Calu3 (cell line): ENCODE measurements at regions not wholly inside any gene's neighbourhood (a gene's known extent, or its start where the extent isn't known, plus 50 kb on each side); places are given as distances from the start of the nearest gene placed in this dataset.

ENCODE experiments used
- BruUV-seq: library from RNA; stranded (reverse); fragments of 400-500 nt; replicated peaks from 2 replicates; lab custom pipeline; 2021; lab: Mats Ljungman, UMichigan
- CTCF ChIA-PET: fragments of 300-600 bp; sonication (Branson Sonifier 250); formaldehyde crosslinking; loops from one replicate; lab custom pipeline; 2022; ENCODE audit warnings: antibody characterized with exemption; lab: Charles Lee
- DNase-seq: peaks from one replicate; pipeline ENCODE4 v3.0.0; 2022
- H3K27ac Mint-ChIP-seq: one replicate; pipeline ENCODE4 v1.8.0; 2022; ENCODE audit warnings: mixed read lengths; ENCODE audit not compliant: unreplicated experiment
- H3K27me3 Mint-ChIP-seq: one replicate; pipeline ENCODE4 v1.8.0; 2022; ENCODE audit warnings: mixed read lengths; ENCODE audit not compliant: unreplicated experiment
- H3K36me3 Mint-ChIP-seq: one replicate; pipeline ENCODE4 v1.8.0; 2022; ENCODE audit warnings: mild to moderate bottlenecking, moderate library complexity, mixed read lengths; ENCODE audit not compliant: insufficient read depth, unreplicated experiment
- H3K4me1 Mint-ChIP-seq: one replicate; pipeline ENCODE4 v1.8.0; 2022; ENCODE audit warnings: mild to moderate bottlenecking, low read depth, mixed read lengths; ENCODE audit not compliant: unreplicated experiment
- H3K4me3 Mint-ChIP-seq: one replicate; pipeline ENCODE4 v1.8.0; 2022; ENCODE audit warnings: mild to moderate bottlenecking, low read depth, moderate library complexity, mixed read lengths; ENCODE audit not compliant: unreplicated experiment
- H3K9me3 Mint-ChIP-seq: one replicate; pipeline ENCODE4 v1.8.0; 2022; ENCODE audit warnings: low read depth, mixed read lengths; ENCODE audit not compliant: unreplicated experiment
- intact Hi-C: fragments of 100-400 bp; cut with micrococcal nuclease; formaldehyde crosslinking; loops from one replicate; pipeline ENCODE4 v1.10.0; 2022; ENCODE audit not compliant: unreplicated experiment
- TF ChIP-seq, protein P1 (sequence below): fragments of 200-600 bp; IDR thresholded peaks from one replicate; pipeline ENCODE4 v1.8.0; 2022; ENCODE audit warnings: antibody characterized with exemption; ENCODE audit not compliant: unreplicated experiment

DNA sequence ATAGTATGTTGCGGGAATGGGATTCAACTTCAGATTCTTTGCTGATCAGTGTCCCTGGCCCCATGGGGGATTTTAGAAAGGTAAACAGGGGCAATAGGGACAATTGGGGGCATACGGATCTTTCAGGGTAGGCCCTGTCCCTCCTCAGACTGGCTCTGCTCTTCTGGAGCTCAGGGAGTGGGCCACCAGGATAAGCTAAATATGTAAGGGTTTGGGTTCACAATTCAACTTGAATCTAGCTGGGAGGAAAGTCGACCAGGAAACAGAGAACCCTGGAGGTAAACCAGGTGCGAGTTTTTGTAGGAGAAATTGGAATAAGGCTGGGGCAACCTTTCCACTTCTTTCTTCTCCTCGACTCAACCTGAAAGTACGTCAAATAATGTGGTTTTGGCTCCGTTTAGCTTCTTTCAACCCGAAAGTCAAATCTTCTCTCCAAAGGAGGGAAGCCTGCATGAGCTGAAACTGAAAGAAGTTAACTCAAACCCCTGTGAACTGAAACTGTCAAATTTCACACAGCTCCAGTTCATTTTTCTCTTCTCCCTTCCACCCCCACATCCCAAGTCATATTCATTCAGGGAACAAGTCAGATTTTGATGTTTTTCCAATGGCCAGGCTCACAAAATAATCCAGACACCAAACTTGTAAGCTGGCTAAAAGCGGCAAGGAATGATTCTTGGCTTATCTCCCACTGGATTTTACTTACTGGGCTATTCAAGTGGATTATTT is 278.2 kb downstream of the CLIC5 start:
- Mint-ChIP-seq H3K36me3 (no peaks in the 10 kb centered on the region), H3K4me3 (no peak overlapping the region), H3K9me3 (no peaks in the 10 kb centered on the region), H3K27ac (no peak overlapping the region), H3K4me1 (no peaks in the 10 kb centered on the region), H3K27me3 (peaks cover 46% of the 10 kb centered on the region)
- TF ChIP-seq, protein P1, sequence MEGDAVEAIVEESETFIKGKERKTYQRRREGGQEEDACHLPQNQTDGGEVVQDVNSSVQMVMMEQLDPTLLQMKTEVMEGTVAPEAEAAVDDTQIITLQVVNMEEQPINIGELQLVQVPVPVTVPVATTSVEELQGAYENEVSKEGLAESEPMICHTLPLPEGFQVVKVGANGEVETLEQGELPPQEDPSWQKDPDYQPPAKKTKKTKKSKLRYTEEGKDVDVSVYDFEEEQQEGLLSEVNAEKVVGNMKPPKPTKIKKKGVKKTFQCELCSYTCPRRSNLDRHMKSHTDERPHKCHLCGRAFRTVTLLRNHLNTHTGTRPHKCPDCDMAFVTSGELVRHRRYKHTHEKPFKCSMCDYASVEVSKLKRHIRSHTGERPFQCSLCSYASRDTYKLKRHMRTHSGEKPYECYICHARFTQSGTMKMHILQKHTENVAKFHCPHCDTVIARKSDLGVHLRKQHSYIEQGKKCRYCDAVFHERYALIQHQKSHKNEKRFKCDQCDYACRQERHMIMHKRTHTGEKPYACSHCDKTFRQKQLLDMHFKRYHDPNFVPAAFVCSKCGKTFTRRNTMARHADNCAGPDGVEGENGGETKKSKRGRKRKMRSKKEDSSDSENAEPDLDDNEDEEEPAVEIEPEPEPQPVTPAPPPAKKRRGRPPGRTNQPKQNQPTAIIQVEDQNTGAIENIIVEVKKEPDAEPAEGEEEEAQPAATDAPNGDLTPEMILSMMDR = no peak
- no peak for DNase-seq
- intact Hi-C loops = no loop called here
- BruUV-seq = no TSS peak
- CTCF ChIA-PET = no interaction called here

DNA sequence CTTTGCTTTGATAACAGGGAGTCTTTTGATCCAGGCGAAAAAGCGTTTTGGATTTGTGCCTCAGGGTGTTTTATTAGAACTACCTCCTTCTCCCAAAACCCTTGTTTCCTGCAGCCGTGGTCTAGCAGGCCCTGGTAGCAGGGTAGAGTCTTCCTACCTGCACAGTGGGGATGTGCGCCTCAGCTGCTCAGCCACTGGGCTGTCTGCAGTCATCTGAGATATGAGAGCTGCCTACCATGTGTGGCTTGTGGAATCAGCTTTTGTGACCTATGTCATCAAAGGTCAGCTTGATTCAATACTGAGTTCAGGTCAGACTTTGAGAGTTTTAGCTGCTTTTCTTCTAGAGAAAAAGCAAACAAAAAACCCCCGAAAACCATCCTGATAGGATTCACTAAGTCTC is 279.5 kb downstream of the CLIC5 start:
- TF ChIP-seq, protein P1 = no peak
- no TSS peak for BruUV-seq
- intact Hi-C loops = no loop called here
- CTCF ChIA-PET = no interaction called here
- no peak overlapping the region for H3K4me3 Mint-ChIP-seq
- H3K9me3 Mint-ChIP-seq = no peaks in the 10 kb centered on the region
- DNase-seq = no peak
- no peaks in the 10 kb centered on the region for H3K4me1 Mint-ChIP-seq
- H3K27ac Mint-ChIP-seq = no peak overlapping the region
- H3K36me3 Mint-ChIP-seq = no peaks in the 10 kb centered on the region
- H3K27me3 Mint-ChIP-seq = peaks cover 50% of the 10 kb centered on the region

DNA sequence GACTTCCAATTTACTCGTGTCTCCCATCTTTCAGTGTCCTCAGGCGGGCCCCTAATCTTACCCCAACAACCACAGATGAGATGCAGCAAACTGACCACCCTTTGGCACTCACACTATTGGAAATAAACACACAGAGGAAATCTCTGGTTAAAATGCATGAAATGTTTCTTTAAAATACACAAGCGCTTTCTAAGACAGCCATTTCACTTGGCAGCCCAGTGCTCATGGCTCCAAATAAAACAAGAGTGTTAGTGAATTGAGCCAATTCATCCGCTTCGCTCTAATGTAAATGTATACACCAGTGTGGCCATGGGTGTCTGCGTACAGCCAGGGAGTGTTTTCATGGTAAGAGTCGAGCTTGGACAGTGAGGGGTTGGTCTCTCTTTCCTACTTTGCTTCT is 282.9 kb downstream of the CLIC5 start:
- H3K27ac Mint-ChIP-seq = no peak overlapping the region
- no peak for DNase-seq
- intact Hi-C loops = no loop called here
- H3K27me3 Mint-ChIP-seq = peaks cover 64% of the 10 kb centered on the region
- no peaks in the 10 kb centered on the region for H3K9me3 Mint-ChIP-seq
- no peaks in the 10 kb centered on the region for H3K36me3 Mint-ChIP-seq
- H3K4me3 Mint-ChIP-seq = no peak overlapping the region
- no peaks in the 10 kb centered on the region for H3K4me1 Mint-ChIP-seq
- no TSS peak for BruUV-seq
- TF ChIP-seq, protein P1 = no peak
- CTCF ChIA-PET = no interaction called here

DNA sequence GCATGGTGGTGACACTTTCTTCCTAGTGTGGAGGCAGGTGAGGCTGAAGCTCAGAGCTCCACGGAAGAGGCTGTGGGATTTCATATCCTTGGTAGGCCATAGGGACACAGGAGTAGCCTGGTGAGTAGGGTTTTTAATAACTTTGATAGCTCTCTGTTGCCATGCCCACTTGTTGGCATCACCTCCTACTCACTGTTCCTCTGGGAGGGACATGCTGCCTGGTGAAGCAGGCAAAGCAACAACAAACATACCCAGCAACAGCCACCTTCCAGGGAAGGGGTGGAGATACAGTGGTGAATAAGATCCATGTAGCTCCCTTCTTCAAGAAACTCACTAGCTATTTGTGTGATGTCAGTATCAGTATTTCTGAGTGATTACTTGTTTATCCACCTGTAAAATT is 285.4 kb downstream of the CLIC5 start:
- Mint-ChIP-seq H3K4me3 (no peak overlapping the region), H3K9me3 (no peaks in the 10 kb centered on the region), H3K27ac (no peak overlapping the region), H3K4me1 (no peaks in the 10 kb centered on the region), H3K27me3 (peaks cover 57% of the 10 kb centered on the region), H3K36me3 (no peaks in the 10 kb centered on the region)
- TF ChIP-seq, protein P1 = no peak
- BruUV-seq = no TSS peak
- CTCF ChIA-PET = interaction anchor here (0.5 to 0.6 kb wide), 2 partner anchors 48 to 703 kb away, joined by 3 to 8 read pairs; no protein-coding TSS in a partner anchor
- no peak for DNase-seq
- intact Hi-C loops = no loop called here
